GM18861 (cell line): ENCODE measurements at regions not wholly inside any gene's neighbourhood (a gene's known extent, or its start where the extent isn't known, plus 50 kb on each side); places are given as distances from the start of the nearest gene placed in this dataset.

Source experiments
- ATAC-seq: cut with Tn5 transposase; IDR thresholded peaks from one replicate; pipeline ENCODE4 v1.9.1; 2021; ENCODE audit not compliant: unreplicated experiment

- no peak for ATAC-seq
Observed at GRCh38 chr12:126602612-126603011, 1537.4 kb downstream of the AACS start.

DNA sequence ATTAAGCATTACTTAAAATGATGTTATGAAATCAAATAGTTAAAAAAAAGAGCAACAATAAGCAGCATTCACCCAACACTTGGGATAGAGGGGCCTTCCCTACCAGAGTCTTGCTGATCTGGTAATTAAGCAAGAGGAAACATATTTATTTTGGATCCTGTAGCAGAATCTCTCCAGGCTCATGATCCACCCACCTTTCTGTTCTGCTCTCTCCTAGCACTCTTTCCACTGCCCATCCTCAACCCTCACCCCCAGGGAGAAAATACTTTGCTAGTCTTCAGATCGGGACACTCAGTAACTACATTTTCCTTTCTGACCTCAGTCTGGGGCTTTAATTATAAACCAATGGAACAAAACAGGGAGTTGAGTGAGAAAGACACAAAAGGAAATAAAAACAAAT, 1541.9 kb downstream of the AACS start:
- no peak for ATAC-seq

DNA sequence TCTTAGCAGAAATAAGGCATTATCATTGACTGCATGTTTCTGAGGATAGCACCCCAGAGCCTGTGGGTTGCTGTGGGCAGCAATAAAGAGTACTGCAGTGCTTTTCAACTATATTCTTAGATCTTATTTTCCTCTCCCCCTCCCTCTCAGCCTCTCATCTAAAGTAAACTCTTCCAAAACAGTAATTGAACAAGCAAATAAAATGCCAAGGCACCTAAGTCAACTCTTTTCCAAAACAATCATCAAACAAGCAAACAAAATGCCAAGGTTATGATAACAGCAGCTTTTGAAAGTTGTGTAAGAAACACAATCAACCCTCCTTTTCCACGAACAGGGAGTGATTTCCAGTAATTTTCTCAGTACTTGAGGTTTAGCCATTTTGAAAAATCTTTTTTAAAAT, 1542.6 kb downstream of the AACS start:
- ATAC-seq, result no peak

GRCh38 chr12:126608607-126609175, 1543.5 kb downstream of the AACS start:
- ATAC-seq, result no peak

- no peak for ATAC-seq
Observed at GRCh38 chr12:126616441-126616840, 1551.2 kb downstream of the AACS start.

GRCh38 chr12:126617312-126617711, 1552.1 kb downstream of the AACS start:
- no peak for ATAC-seq

DNA sequence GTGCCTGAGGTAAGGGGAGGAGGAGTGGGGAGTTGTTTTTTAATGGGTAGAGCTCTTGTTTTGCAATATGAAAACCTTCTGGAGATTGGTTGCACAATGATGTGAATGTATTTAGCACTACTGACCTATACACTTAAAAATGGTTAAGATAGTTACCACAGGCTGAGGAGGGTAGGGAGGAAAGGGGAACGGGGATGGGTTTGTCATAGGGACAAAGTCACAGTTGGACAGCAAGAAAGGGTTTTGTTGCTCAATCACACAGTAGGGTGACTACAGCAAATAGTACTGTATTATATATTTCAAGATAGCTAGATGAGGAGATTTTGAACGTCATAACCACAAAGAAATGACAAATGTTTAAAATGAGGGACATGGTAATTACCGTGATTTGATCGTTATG, 1562.4 kb downstream of the AACS start:
- ATAC-seq, result no peak

- no peak for ATAC-seq
Observed at GRCh38 chr12:126636821-126637220, 1571.6 kb downstream of the AACS start.

DNA sequence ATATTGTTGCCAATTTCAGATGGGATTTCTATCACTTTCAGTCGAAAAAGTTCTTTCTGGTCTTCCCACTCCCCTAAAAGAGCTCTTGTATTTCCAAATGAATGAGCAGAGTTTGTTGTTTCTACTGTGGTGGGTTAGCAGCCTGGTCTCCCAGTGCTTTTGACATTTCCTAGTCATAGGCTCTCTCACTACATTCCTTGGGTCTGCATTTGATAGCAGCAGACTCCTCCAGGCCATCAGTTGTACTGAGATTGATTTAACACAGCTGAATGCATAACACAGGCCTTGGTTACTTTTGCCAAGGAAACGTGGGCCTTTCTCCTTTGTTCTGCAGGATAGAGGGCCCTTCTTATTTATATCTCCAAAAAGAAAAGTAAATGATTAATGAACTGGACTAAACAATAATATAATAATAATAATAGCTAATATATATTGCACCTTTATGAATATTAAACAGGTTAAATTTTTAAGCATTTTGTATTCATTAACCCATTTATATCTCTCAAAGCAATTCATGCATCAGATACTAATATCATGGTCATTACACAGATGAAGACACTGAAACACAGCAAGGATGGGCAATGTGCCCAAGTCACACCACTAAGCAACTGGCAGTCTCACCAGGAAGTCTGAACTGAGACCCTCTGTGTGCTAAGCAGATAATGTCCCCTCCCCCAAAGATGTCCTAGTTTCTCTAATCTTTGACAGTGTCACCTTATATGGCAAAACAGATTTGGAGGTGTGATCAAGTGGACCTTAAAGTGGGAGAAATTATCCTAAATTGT, 1579.2 kb downstream of the AACS start:
- no peak for ATAC-seq

DNA sequence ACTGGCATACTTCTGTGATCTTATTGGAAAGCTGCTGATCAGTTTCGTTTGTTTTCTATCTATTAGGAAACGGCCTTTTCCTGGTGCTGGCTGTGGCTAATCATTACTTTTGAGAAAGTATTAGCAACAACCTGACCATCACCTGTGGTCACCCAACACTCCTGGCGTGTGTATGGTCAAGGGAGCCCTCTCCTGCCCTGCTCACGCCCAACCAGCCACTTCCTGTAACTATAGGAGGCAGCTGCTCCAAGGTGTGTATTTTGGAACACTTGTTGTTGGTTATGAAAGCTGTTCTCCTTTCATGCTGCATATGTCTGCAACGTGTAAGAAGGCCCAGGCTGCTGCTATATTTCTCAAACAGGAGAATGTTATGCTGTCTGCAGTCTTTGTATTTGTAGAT, 1582.8 kb downstream of the AACS start:
- ATAC-seq, result no peak

DNA sequence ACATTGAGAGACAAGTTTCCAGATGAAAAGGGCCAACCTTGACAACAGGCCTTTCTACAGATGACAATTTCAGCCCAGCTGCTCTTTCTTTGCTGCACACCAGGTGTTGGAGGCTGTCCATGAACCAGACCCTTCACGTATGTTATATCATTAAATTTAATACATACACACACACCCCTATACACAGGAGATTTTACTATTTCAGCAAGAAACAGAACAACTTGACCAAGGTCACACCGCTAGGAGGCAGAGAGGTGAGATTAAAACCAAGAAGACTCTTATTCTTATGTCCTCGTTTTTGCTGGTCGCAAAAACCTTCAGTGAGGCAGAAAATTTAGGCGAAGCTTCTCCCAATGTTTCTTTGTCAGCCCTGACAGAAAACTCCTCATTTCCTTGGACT, 1585.9 kb downstream of the AACS start:
- no peak for ATAC-seq

GRCh38 chr12:126663304-126664094, 1598.3 kb downstream of the AACS start:
- no peak for ATAC-seq

- ATAC-seq, result no peak
Observed at GRCh38 chr12:126667339-126667738, 1599.6 kb upstream of the TMEM132C start.

- no peak for ATAC-seq
Observed at GRCh38 chr12:126668538-126668937, 1598.4 kb upstream of the TMEM132C start.

DNA sequence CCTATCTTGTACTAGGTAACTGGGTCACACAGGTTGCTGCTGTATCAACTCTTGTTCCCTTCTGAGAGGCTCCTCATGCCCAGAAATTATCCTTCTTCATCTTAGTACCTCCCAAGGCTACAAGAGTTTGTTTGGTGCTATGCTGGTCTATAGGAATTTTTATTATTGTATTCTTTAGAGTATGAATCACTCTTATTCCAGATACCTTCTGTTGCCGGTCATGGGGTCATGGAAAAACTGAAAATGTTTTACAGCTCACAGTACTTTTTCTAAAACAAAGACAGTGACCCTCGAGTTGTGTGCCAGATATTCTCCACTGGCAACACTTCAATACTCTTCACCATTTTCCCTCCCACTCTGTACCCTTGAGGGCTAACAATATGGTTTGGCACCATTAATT, 1598.0 kb upstream of the TMEM132C start:
- ATAC-seq, result no peak

DNA sequence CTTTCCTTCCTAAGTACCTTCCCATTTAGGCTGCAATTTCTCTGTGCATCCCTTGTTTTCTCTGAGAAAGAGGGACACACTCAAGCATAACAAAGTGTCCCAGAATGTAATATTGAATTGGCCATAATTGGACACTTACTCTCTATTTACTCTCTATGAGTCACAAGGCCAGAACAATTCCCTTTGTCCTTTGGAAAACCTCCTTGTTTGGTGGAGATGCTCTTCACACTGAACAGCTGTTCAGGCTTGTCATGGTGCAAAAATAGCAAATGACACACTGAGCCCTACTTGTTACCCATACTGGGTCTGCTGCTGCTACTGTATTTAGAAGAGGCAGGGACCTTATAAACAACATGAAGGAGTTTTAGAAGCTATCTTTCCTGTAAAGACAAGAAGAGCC, 1590.5 kb upstream of the TMEM132C start:
- ATAC-seq, result no peak

DNA sequence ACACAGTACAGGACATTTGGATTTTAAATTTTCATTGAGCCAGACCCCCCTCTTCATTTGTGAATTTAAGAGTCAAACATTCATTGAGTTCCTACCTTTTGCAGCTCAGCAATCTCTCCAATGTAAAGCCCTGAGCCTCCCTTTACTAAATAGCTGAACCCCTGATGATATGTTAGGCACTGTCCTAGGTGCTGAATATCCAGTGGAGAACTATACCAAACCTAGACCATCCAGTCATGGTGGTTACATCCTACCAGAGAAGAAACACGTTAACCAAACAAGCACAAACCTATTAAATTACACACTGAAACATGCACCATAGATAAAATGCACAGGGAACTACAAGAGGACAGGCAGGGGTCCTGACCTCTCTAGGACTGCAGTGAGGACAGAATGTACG, 1585.3 kb upstream of the TMEM132C start:
- no peak for ATAC-seq

- no peak for ATAC-seq
Observed at GRCh38 chr12:126684703-126685102, 1582.3 kb upstream of the TMEM132C start.

DNA sequence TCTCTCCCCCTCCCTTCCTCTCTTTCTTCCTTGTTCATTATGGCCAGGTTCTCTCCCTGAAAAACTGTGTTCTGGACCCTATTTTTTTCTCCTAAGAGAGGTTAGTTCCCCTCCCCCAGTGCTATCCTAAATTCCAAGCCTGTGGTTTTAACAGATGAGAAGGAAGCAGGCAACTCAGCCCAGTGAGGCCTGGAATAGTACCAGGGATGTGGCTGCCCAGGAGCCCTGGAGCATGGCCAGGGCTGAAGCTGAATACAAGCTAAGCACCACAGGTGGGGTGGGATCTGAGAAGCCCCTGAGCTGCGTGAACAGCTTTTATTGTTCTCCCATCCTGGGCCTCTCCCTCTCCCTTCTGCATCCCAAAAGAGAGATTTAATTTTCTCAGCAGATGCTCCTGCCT, 1581.3 kb upstream of the TMEM132C start:
- ATAC-seq, result no peak

GRCh38 chr12:126688556-126688955, 1578.4 kb upstream of the TMEM132C start:
- ATAC-seq, result no peak

- ATAC-seq, result no peak
Observed at GRCh38 chr12:126700096-126700495, 1566.9 kb upstream of the TMEM132C start.

- ATAC-seq, result no peak
Observed at GRCh38 chr12:126704609-126705008, 1562.4 kb upstream of the TMEM132C start.
